Adrenal gland (tissue), 5 donors: ENCODE measurements at regions not wholly inside any gene's neighbourhood (a gene's known extent, or its start where the extent isn't known, plus 50 kb on each side); places are given as distances from the start of the nearest gene placed in this dataset.

Experiments used
- POLR2A ChIP-seq, 2 donors: fragments of 450-650 bp; IDR thresholded peaks; one replicate each; pipeline ENCODE4 v1.6.1; 2017; ENCODE audit warnings: antibody characterized with exemption in 2 of 2, mild to moderate bottlenecking in 2 of 2, moderate library complexity in 1 of 2
- TF ChIP-seq, protein P1 (sequence below), 6 experiments: fragments of 450-650 bp in 4 of 6; fragments of 200-600 bp in 2 of 6; sonication (generic) in 1 of 6; IDR thresholded peaks; 1 replicate in 5 of 6; 2 replicates in 1 of 6; pipeline versions ENCODE4 v1.5.1 to v1.8.0; 2016 to 2021; ENCODE audit warnings: antibody characterized with exemption in 6 of 6, mild to moderate bottlenecking in 2 of 6, moderate library complexity in 1 of 6
- donor health status: DM: no; HTN: no; CAD: no.

DNA sequence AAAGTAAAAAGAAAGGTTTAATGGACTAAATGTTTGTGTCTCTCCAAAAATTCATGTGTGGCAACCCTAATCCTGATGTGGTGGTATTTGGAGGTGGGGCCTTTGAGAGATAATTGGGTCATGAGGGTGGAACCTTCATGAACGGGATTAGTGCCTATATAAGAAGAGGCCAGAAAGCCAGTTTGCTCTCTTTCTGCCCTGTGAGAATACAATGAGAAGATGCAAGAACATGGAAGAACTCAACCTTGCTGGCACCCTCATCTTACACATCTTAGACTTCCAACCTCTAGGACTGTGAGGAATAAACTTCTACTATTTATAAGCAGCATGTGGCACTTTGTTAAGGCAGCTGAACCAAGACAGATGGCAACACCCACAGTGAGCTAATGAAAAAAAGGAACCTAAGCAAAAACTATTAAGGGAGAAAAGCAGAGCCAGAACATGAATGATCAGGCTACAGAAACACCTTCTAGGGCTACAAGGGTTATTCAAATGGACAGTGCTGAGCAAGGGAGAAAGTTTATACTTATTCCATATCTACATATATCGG lies 159.5 kb downstream of the PLK2 start:
- TF ChIP-seq, protein P1, sequence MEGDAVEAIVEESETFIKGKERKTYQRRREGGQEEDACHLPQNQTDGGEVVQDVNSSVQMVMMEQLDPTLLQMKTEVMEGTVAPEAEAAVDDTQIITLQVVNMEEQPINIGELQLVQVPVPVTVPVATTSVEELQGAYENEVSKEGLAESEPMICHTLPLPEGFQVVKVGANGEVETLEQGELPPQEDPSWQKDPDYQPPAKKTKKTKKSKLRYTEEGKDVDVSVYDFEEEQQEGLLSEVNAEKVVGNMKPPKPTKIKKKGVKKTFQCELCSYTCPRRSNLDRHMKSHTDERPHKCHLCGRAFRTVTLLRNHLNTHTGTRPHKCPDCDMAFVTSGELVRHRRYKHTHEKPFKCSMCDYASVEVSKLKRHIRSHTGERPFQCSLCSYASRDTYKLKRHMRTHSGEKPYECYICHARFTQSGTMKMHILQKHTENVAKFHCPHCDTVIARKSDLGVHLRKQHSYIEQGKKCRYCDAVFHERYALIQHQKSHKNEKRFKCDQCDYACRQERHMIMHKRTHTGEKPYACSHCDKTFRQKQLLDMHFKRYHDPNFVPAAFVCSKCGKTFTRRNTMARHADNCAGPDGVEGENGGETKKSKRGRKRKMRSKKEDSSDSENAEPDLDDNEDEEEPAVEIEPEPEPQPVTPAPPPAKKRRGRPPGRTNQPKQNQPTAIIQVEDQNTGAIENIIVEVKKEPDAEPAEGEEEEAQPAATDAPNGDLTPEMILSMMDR (IDR thresholded peaks at IDR 0.05) = no peak
- TF ChIP-seq POLR2A (IDR thresholded peaks at IDR 0.05) = no peak
